WTC11 (cell line): ENCODE measurements at regions not wholly inside any gene's neighbourhood (a gene's known extent, or its start where the extent isn't known, plus 50 kb on each side); places are given as distances from the start of the nearest gene placed in this dataset.

ENCODE experiments used
- ATAC-seq: fragments of 200-7000 bp; cut with Tn5 transposase; 2 replicates; pipeline ENCODE4 v1.10.0; 2021; ENCODE audit warnings: mild to moderate bottlenecking, moderate library complexity
- CTCF ChIA-PET: fragments of 300-600 bp; sonication (Branson Sonifier 250); formaldehyde crosslinking; loops from one replicate; lab custom pipeline; 2021; ENCODE audit warnings: antibody characterized with exemption; lab: Charles Lee
- POLR2A ChIA-PET: fragments of 350-600 bp; sonication (Branson Sonifier 250); formaldehyde crosslinking; loops from one replicate; lab custom pipeline; 2021; ENCODE audit warnings: antibody characterized with exemption; lab: Charles Lee
- DNase-seq: peaks from one replicate; pipeline ENCODE4 v3.0.0; 2021; ENCODE audit warnings: low spot score
- H3K27ac Mint-ChIP-seq: 2 replicates; pipeline ENCODE4 v1.8.0; 2021; ENCODE audit warnings: mixed read lengths
- H3K27me3 Mint-ChIP-seq: 2 replicates; pipeline ENCODE4 v1.8.0; 2021; ENCODE audit warnings: low read depth, mild to moderate bottlenecking, moderate library complexity, mixed read lengths
- H3K36me3 Mint-ChIP-seq: 2 replicates; pipeline ENCODE4 v1.8.0; 2021; ENCODE audit warnings: mixed read lengths
- H3K4me1 Mint-ChIP-seq: 2 replicates; pipeline ENCODE4 v1.8.0; 2022; ENCODE audit warnings: mixed read lengths
- H3K4me3 Mint-ChIP-seq: 2 replicates; pipeline ENCODE4 v1.8.0; 2021; ENCODE audit warnings: mild to moderate bottlenecking, moderate library complexity, mixed read lengths
- H3K9me3 Mint-ChIP-seq: 2 replicates; pipeline ENCODE4 v1.8.0; 2021; ENCODE audit warnings: mixed read lengths
- ATF3 ChIP-seq: sonication (generic); formaldehyde crosslinking; conservative IDR thresholded peaks from 2 replicates; pipeline ENCODE4 v1.8.1; 2022; ENCODE audit warnings: mild to moderate bottlenecking, missing genetic modification reagents
- ATF6 ChIP-seq: sonication (generic); formaldehyde crosslinking; IDR thresholded peaks from 2 replicates; pipeline ENCODE4 v1.8.1; 2023; ENCODE audit warnings: mild to moderate bottlenecking, missing genetic modification reagents
- CREM ChIP-seq: sonication (generic); formaldehyde crosslinking; IDR thresholded peaks from 2 replicates; pipeline ENCODE4 v1.8.1; 2022; ENCODE audit warnings: mild to moderate bottlenecking, missing genetic modification reagents, moderate library complexity
- CTCF ChIP-seq: fragments of 200-600 bp; IDR thresholded peaks from 2 replicates; pipeline ENCODE4 v1.8.0; 2022; ENCODE audit warnings: antibody characterized with exemption
- ETV6 ChIP-seq: sonication (generic); formaldehyde crosslinking; IDR thresholded peaks from 2 replicates; pipeline ENCODE4 v1.8.1; 2022; ENCODE audit warnings: mild to moderate bottlenecking, missing genetic modification reagents
- FOXJ3 ChIP-seq: sonication (generic); formaldehyde crosslinking; IDR thresholded peaks from 2 replicates; pipeline ENCODE4 v1.9.0; 2021; ENCODE audit warnings: missing genetic modification reagents, mild to moderate bottlenecking, borderline replicate concordance
- JUN ChIP-seq: sonication (generic); formaldehyde crosslinking; IDR thresholded peaks from 2 replicates; pipeline ENCODE4 v1.8.0; 2023; ENCODE audit warnings: mild to moderate bottlenecking, missing genetic modification reagents
- MXD4 ChIP-seq: fragments of 250-450 bp; sonication (Bioruptor Pico); IDR thresholded peaks from 2 replicates; pipeline ENCODE4 v1.8.0; 2021; ENCODE audit warnings: mild to moderate bottlenecking, moderate library complexity, borderline replicate concordance
- NR2C2 ChIP-seq: sonication (generic); formaldehyde crosslinking; IDR thresholded peaks from 2 replicates; pipeline ENCODE4 v1.8.0; 2022; ENCODE audit warnings: mild to moderate bottlenecking, missing genetic modification reagents
- RELA ChIP-seq: sonication (generic); formaldehyde crosslinking; IDR thresholded peaks from 2 replicates; pipeline ENCODE4 v1.8.1; 2022; ENCODE audit warnings: missing genetic modification reagents, mild to moderate bottlenecking, borderline replicate concordance
- SOX15 ChIP-seq: fragments of 250-450 bp; sonication (Bioruptor Pico); IDR thresholded peaks from 2 replicates; pipeline ENCODE4 v1.9.0; 2021; ENCODE audit warnings: mild to moderate bottlenecking
- TEAD4 ChIP-seq: sonication (generic); formaldehyde crosslinking; IDR thresholded peaks from 2 replicates; pipeline ENCODE4 v1.8.0; 2022; ENCODE audit warnings: mild to moderate bottlenecking, missing genetic modification reagents
- ZBTB21 ChIP-seq: sonication (generic); formaldehyde crosslinking; IDR thresholded peaks from 2 replicates; pipeline ENCODE4 v1.8.1; 2023; ENCODE audit warnings: mild to moderate bottlenecking, missing genetic modification reagents, borderline replicate concordance
- ZNF121 ChIP-seq: sonication (generic); formaldehyde crosslinking; IDR thresholded peaks from 2 replicates; pipeline ENCODE4 v1.8.0; 2023; ENCODE audit warnings: missing genetic modification reagents
- ZNF263 ChIP-seq: sonication (generic); formaldehyde crosslinking; IDR thresholded peaks from 2 replicates; pipeline ENCODE4 v1.8.1; 2022; ENCODE audit warnings: low read depth, mild to moderate bottlenecking, moderate library complexity, missing genetic modification reagents
- ZNF423 ChIP-seq: fragments of 250-450 bp; sonication (Bioruptor Pico); IDR thresholded peaks from 2 replicates; pipeline ENCODE4 v2.1.2; 2022; ENCODE audit warnings: mild to moderate bottlenecking, moderate library complexity
- ZNF425 ChIP-seq: fragments of 250-450 bp; sonication (Bioruptor Pico); conservative IDR thresholded peaks from 2 replicates; pipeline ENCODE4 v1.9.0; 2021; ENCODE audit warnings: mild to moderate bottlenecking

- ChIA-PET CTCF (no interaction called here), POLR2A (no interaction called here)
- 0 out of 2 replicates have a peak overlapping the region, but pooled peaks have one; percentile 57 for H3K27ac Mint-ChIP-seq
- ATAC-seq, result no peak
- H3K4me3 Mint-ChIP-seq, result no peak overlapping the region
- no peaks in the 10 kb centered on the region for H3K36me3 Mint-ChIP-seq
- no peak for DNase-seq
- peaks cover 5% of the 10 kb centered on the region; the same call in 1 of the 2 replicates for H3K9me3 Mint-ChIP-seq
- peaks cover 39% of the 10 kb centered on the region for H3K4me1 Mint-ChIP-seq
- H3K27me3 Mint-ChIP-seq, result no peaks in the 10 kb centered on the region
- no peak for TF ChIP-seq ATF3 (CRISPR knock-in tag)
- TF ChIP-seq RELA (CRISPR knock-in tag), result no peak
- no peak for TF ChIP-seq ZNF423 (CRISPR knock-in tag)
These were observed 78.2 kb upstream of the GBE1 start for GRCh38 chr3:81839504-81840094.

GRCh38 chr3:81838457-81838856 is 77.0 kb upstream of the GBE1 start:
- ATAC-seq, result no peak
- H3K4me1 Mint-ChIP-seq, result peaks cover 39% of the 10 kb centered on the region
- POLR2A ChIA-PET, result no interaction called here
- TF ChIP-seq ZNF121 (CRISPR knock-in tag), result no peak
- TF ChIP-seq TEAD4 (CRISPR knock-in tag), result no peak
- no peak for TF ChIP-seq ZBTB21 (CRISPR knock-in tag)
- TF ChIP-seq CREM (CRISPR knock-in tag), result no peak
- TF ChIP-seq FOXJ3 (CRISPR knock-in tag), result no peak
- TF ChIP-seq JUN (CRISPR knock-in tag), result no peak
- TF ChIP-seq MXD4, result no peak
- TF ChIP-seq NR2C2, result no peak
- no peak for TF ChIP-seq ZNF263
- TF ChIP-seq CTCF, result no peak
- TF ChIP-seq, all 79 proteins: peak for 0
- CTCF ChIA-PET, result no interaction called here
- DNase-seq, result no peak
- Mint-ChIP-seq H3K27ac (no peak overlapping the region), H3K27me3 (no peaks in the 10 kb centered on the region), H3K9me3 (peaks cover 5% of the 10 kb centered on the region; the same call in 1 of the 2 replicates), H3K36me3 (no peaks in the 10 kb centered on the region), H3K4me3 (no peak overlapping the region)

- DNase-seq (no peak), ATAC-seq (no peak)
- Mint-ChIP-seq H3K4me3 (no peak overlapping the region), H3K36me3 (no peaks in the 10 kb centered on the region), H3K4me1 (peaks cover 36% of the 10 kb centered on the region), H3K27me3 (no peaks in the 10 kb centered on the region), H3K9me3 (peaks cover 5% of the 10 kb centered on the region; the same call in 1 of the 2 replicates), H3K27ac (no peak overlapping the region)
- TF ChIP-seq ATF6 (CRISPR knock-in tag), result no peak
- TF ChIP-seq ZNF425 (CRISPR knock-in tag), result no peak
- no peak for TF ChIP-seq ZBTB21 (CRISPR knock-in tag)
- TF ChIP-seq ETV6 (CRISPR knock-in tag), result no peak
- TF ChIP-seq SOX15 (CRISPR knock-in tag), result no peak
- TF ChIP-seq TEAD4 (CRISPR knock-in tag), result no peak
- no peak for TF ChIP-seq CREM (CRISPR knock-in tag)
- ChIA-PET CTCF (no interaction called here), POLR2A (no interaction called here)
These were observed 75.7 kb upstream of the GBE1 start for GRCh38 chr3:81837071-81837593.
